HCT116 (cell line): ENCODE measurements at regions not wholly inside any gene's neighbourhood (a gene's known extent, or its start where the extent isn't known, plus 50 kb on each side); places are given as distances from the start of the nearest gene placed in this dataset.

Experiments used
- ATAC-seq: fragments of 200-7000 bp; cut with Tn5 transposase; 2 replicates; pipeline ENCODE4 v1.9.1; 2020; ENCODE audit warnings: mild to moderate bottlenecking, moderate library complexity
- BruUV-seq: library from RNA; stranded (reverse); fragments of 400-500 nt; replicated peaks from 2 replicates; lab custom pipeline; 2021; lab: Mats Ljungman, UMichigan
- CTCF ChIA-PET: fragments of 300-600 bp; sonication (Branson Sonifier 250); formaldehyde crosslinking; loops from one replicate; lab custom pipeline; 2021; ENCODE audit warnings: antibody characterized with exemption; lab: Charles Lee
- POLR2A ChIA-PET: fragments of 300-600, 350-600 bp; sonication (Branson Sonifier 250); formaldehyde crosslinking; loops from one replicate; lab custom pipeline; 2021; ENCODE audit warnings: antibody characterized with exemption; lab: Charles Lee
- RAD21 ChIA-PET, 2 experiments: fragments of 300-600 bp; sonication (Branson Sonifier 250); formaldehyde crosslinking; loops; one replicate each; lab custom pipeline; 2023; ENCODE audit warnings: low total read pairs in 2 of 2; ENCODE audit not compliant: uncharacterized antibody in 2 of 2, unreplicated experiment in 2 of 2, low non-redundant PET in 1 of 2; lab: Charles Lee
- DNase-seq: peaks from one replicate; pipeline ENCODE4 v3.0.0-alpha.2; 2010; ENCODE audit warnings: low read depth, low spot score
- H2AFZ ChIP-seq: fragments of 200-600 bp; shearing (Covaris generic), sonication (generic); 2 replicates; pipeline ENCODE4 v1.6.1; 2017; ENCODE audit warnings: low read depth, mixed run types, mixed read lengths, antibody characterized with exemption, low read length; ENCODE audit not compliant: poor library complexity, severe bottlenecking
- H3K27ac ChIP-seq: 2 replicates; pipeline ENCODE4 v1.5.1; 2012; ENCODE audit warnings: low read depth, low read length
- H3K27me3 ChIP-seq: fragments of 200-600 bp; sonication (generic); 2 replicates; pipeline ENCODE4 v1.6.1; 2016; ENCODE audit warnings: mixed run types, low read length, mixed read lengths; ENCODE audit not compliant: insufficient read depth
- H3K36me3 ChIP-seq, 2 experiments: fragments of 200-500 bp in 1 of 2; fragments of 200-600 bp in 1 of 2; sonication (Bioruptor generic) in 1 of 2; sonication (generic) in 1 of 2; 2 replicates each; pipeline versions ENCODE4 v1.5.1 to v1.6.1; 2014 to 2016; ENCODE audit warnings: low read length in 2 of 2, inconsistent platforms in 1 of 2, mixed read lengths in 1 of 2, mixed run types in 1 of 2; ENCODE audit not compliant: insufficient read depth in 2 of 2, control insufficient read depth in 1 of 2
- H3K4me1 ChIP-seq, 2 experiments: fragments of 200-600 bp in 1 of 2; sonication (generic) in 1 of 2; 2 replicates each; pipeline versions ENCODE4 v1.5.1 to v1.6.1; 2012 to 2017; ENCODE audit warnings: low read length in 2 of 2, inconsistent platforms in 1 of 2, mild to moderate bottlenecking in 1 of 2, mixed read lengths in 1 of 2, mixed run types in 1 of 2, moderate library complexity in 1 of 2; ENCODE audit not compliant: insufficient read depth in 2 of 2, control insufficient read depth in 1 of 2
- H3K4me2 ChIP-seq: fragments of 200-600 bp; sonication (generic); 2 replicates; pipeline ENCODE4 v1.6.1; 2017; ENCODE audit warnings: mixed run types, low read length, mixed read lengths
- H3K4me3 ChIP-seq, 2 experiments: fragments of 200-600 bp in 1 of 2; sonication (generic) in 1 of 2; replicated peaks in 1 of 2; 2 replicates each; pipeline ENCODE4 v1.5.1; 2011 to 2016; ENCODE audit warnings: low read length in 2 of 2, control low read depth in 1 of 2, low read depth in 1 of 2, mild to moderate bottlenecking in 1 of 2, mixed read lengths in 1 of 2, mixed run types in 1 of 2
- H3K79me2 ChIP-seq: fragments of 200-600 bp; sonication (generic); 2 replicates; pipeline ENCODE4 v1.6.1; 2017; ENCODE audit warnings: mild to moderate bottlenecking, mixed run types, low read length, moderate library complexity, mixed read lengths; ENCODE audit not compliant: insufficient read depth
- H3K9ac ChIP-seq: fragments of 200-600 bp; sonication (generic); 2 replicates; pipeline ENCODE4 v1.6.1; 2016; ENCODE audit warnings: low read length, mixed read lengths
- H3K9me2 ChIP-seq: fragments of 200-600 bp; sonication (generic), shearing (Covaris generic); 2 replicates; pipeline ENCODE4 v1.6.1; 2017; ENCODE audit warnings: mixed run types, mild to moderate bottlenecking, moderate library complexity; ENCODE audit not compliant: insufficient read depth
- H3K9me3 ChIP-seq, 2 experiments: fragments of 200-500 bp in 1 of 2; fragments of 200-600 bp in 1 of 2; sonication (Bioruptor generic) in 1 of 2; sonication (generic) in 1 of 2; 2 replicates each; pipeline ENCODE4 v1.6.1; 2014 to 2017; ENCODE audit warnings: low read length in 2 of 2, mixed read lengths in 2 of 2, inconsistent platforms in 1 of 2, low read depth in 1 of 2, mild to moderate bottlenecking in 1 of 2, mixed run types in 1 of 2, moderate library complexity in 1 of 2; ENCODE audit not compliant: control insufficient read depth in 1 of 2, insufficient read depth in 1 of 2
- H4K20me1 ChIP-seq: fragments of 200-600 bp; sonication (generic), shearing (Covaris generic); 2 replicates; pipeline ENCODE4 v1.6.1; 2017; ENCODE audit warnings: mixed run types, mild to moderate bottlenecking, moderate library complexity; ENCODE audit not compliant: insufficient read depth
- ATF3 ChIP-seq: IDR thresholded peaks from 2 replicates; pipeline ENCODE4 v1.6.1; 2012
- CEBPB ChIP-seq: IDR thresholded peaks from 2 replicates; pipeline ENCODE4 v1.6.1; 2012; ENCODE audit warnings: low read depth
- EGR1 ChIP-seq: IDR thresholded peaks from 2 replicates; pipeline ENCODE4 v1.6.1; 2012; ENCODE audit warnings: low read depth
- ELF1 ChIP-seq: IDR thresholded peaks from 2 replicates; pipeline ENCODE4 v1.6.1; 2012; ENCODE audit warnings: low read depth, borderline replicate concordance
- EZH2 ChIP-seq: fragments of 200-600 bp; sonication (generic); IDR thresholded peaks from 2 replicates; pipeline ENCODE4 v1.6.1; 2017; ENCODE audit warnings: antibody characterized with exemption, mixed run types
- EZH2phosphoT487 ChIP-seq: fragments of 200-600 bp; IDR thresholded peaks from 2 replicates; pipeline ENCODE4 v1.6.1; 2018; ENCODE audit warnings: antibody characterized with exemption, borderline replicate concordance
- FOSL1 ChIP-seq: IDR thresholded peaks from 2 replicates; pipeline ENCODE4 v1.6.1; 2012; ENCODE audit warnings: low read depth
- JUND ChIP-seq: IDR thresholded peaks from 2 replicates; pipeline ENCODE4 v1.6.1; 2012
- POLR2A ChIP-seq: IDR thresholded peaks from 2 replicates; pipeline ENCODE4 v1.7.0; 2011; ENCODE audit warnings: borderline replicate concordance; ENCODE audit not compliant: insufficient read depth, insufficient read length; ENCODE audit errors: extremely low read depth
- POLR2AphosphoS5 ChIP-seq: IDR thresholded peaks from 2 replicates; pipeline ENCODE4 v1.6.1; 2011; ENCODE audit warnings: mild to moderate bottlenecking, low read depth, low read length, moderate library complexity
- SIN3A ChIP-seq: IDR thresholded peaks from 2 replicates; pipeline ENCODE4 v1.6.1; 2012; ENCODE audit warnings: low read depth
- SP1 ChIP-seq: IDR thresholded peaks from 2 replicates; pipeline ENCODE4 v1.6.1; 2012; ENCODE audit warnings: low read depth
- SRF ChIP-seq: IDR thresholded peaks from 2 replicates; pipeline ENCODE4 v1.6.1; 2012; ENCODE audit warnings: low read depth
- TCF7L2 ChIP-seq: IDR thresholded peaks from 2 replicates; pipeline ENCODE4 v1.7.0; 2011; ENCODE audit warnings: borderline replicate concordance, inconsistent platforms; ENCODE audit not compliant: insufficient read depth, insufficient read length; ENCODE audit errors: extremely low read depth
- YY1 ChIP-seq: IDR thresholded peaks from 2 replicates; pipeline ENCODE4 v1.6.1; 2011; ENCODE audit warnings: low read length, low read depth, moderate library complexity, mild to moderate bottlenecking; ENCODE audit not compliant: insufficient replicate concordance; ENCODE audit errors: extremely low read depth
- ZNF274 ChIP-seq: fragments of 200-500 bp; sonication (Bioruptor generic); IDR thresholded peaks from 2 replicates; pipeline ENCODE4 v1.6.1; 2014; ENCODE audit warnings: mild to moderate bottlenecking, low read depth, low read length, inconsistent platforms
- intact Hi-C: fragments of 100-400 bp; cut with micrococcal nuclease; formaldehyde crosslinking; loops from 2 replicates; pipeline ENCODE4 v1.10.0; 2022
- TF ChIP-seq, protein P1 (sequence below): IDR thresholded peaks from 2 replicates; pipeline ENCODE4 v1.6.1; 2012
- TF ChIP-seq, protein P2 (sequence below), 3 experiments: fragments of 200-600 bp in 1 of 3; sonication (generic) in 1 of 3; IDR thresholded peaks in 2 of 3; conservative IDR thresholded peaks in 1 of 3; 2 replicates each; pipeline ENCODE4 v1.5.1; 2012 to 2017; ENCODE audit warnings: low read depth in 2 of 3, low read length in 2 of 3, antibody characterized with exemption in 1 of 3, borderline replicate concordance in 1 of 3, control low read depth in 1 of 3, mild to moderate bottlenecking in 1 of 3, mixed read lengths in 1 of 3, mixed run types in 1 of 3, moderate library complexity in 1 of 3; ENCODE audit not compliant: insufficient read depth in 1 of 3

DNA sequence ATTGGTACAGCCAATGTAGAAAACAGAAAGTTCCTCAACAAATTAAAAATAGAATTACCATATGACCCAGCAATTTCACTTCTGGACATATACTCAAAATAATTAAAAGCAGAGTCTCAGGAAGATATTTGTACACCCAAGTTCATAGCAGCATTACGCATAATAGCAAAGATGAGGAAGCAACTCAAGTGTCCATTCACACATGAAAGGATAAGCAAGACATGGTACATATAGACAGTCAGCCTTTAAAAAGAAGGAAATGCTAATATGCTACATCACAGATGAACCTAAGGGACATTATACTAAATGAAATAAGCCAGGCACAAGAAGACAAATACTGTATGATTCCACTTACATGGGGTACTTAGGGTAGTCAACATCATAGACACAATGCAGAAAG lies 76.7 kb downstream of the ANXA2R start:
- Histone ChIP-seq H4K20me1 (no peaks in the 10 kb centered on the region), H3K36me3 (no peaks in the 10 kb centered on the region), H3K4me2 (no peak overlapping the region), H3K9me3 (no peaks in the 10 kb centered on the region), H2AFZ (no peak overlapping the region), H3K79me2 (no peaks in the 10 kb centered on the region), H3K27ac (no peak overlapping the region), H3K4me3 (no peak overlapping the region), H3K4me1 (no peaks in the 10 kb centered on the region), H3K27me3 (no peaks in the 10 kb centered on the region), H3K9ac (no peak overlapping the region), H3K9me2 (no peaks in the 10 kb centered on the region)
- intact Hi-C loops, result no loop called here
- no peak for ATAC-seq
- BruUV-seq, result no TSS peak
- no peak for DNase-seq
- CTCF ChIA-PET, result no interaction called here
- POLR2A ChIA-PET, result no interaction called here
- RAD21 ChIA-PET, result no interaction called here
- TF ChIP-seq, protein P1, sequence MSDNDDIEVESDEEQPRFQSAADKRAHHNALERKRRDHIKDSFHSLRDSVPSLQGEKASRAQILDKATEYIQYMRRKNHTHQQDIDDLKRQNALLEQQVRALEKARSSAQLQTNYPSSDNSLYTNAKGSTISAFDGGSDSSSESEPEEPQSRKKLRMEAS, result no peak
- TF ChIP-seq JUND, result no peak
- no peak for TF ChIP-seq TCF7L2
- no peak for TF ChIP-seq YY1
- TF ChIP-seq FOSL1, result no peak
- TF ChIP-seq ATF3, result no peak
- no peak for TF ChIP-seq SRF
- TF ChIP-seq EGR1, result no peak
- no peak for TF ChIP-seq ELF1
- no peak for TF ChIP-seq CEBPB
- TF ChIP-seq, protein P2, sequence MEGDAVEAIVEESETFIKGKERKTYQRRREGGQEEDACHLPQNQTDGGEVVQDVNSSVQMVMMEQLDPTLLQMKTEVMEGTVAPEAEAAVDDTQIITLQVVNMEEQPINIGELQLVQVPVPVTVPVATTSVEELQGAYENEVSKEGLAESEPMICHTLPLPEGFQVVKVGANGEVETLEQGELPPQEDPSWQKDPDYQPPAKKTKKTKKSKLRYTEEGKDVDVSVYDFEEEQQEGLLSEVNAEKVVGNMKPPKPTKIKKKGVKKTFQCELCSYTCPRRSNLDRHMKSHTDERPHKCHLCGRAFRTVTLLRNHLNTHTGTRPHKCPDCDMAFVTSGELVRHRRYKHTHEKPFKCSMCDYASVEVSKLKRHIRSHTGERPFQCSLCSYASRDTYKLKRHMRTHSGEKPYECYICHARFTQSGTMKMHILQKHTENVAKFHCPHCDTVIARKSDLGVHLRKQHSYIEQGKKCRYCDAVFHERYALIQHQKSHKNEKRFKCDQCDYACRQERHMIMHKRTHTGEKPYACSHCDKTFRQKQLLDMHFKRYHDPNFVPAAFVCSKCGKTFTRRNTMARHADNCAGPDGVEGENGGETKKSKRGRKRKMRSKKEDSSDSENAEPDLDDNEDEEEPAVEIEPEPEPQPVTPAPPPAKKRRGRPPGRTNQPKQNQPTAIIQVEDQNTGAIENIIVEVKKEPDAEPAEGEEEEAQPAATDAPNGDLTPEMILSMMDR (IDR thresholded peaks at IDR 0.05 in 2 of 3, conservative IDR thresholded peaks at IDR 0.05 in 1 of 3; ENCODE audit: borderline replicate concordance in 1 of 3, insufficient read depth in 1 of 3, low read depth in 2 of 3, low read length in 2 of 3), result no peak
- no peak for TF ChIP-seq ZNF274
- no peak for TF ChIP-seq POLR2A
- TF ChIP-seq POLR2AphosphoS5, result no peak
- no peak for TF ChIP-seq SIN3A
- TF ChIP-seq SP1, result no peak
- TF ChIP-seq EZH2, result no peak
- TF ChIP-seq EZH2phosphoT487, result no peak
- TF ChIP-seq, all 23 proteins: peak for 0
